WTC11 (cell line): ENCODE measurements at regions not wholly inside any gene's neighbourhood (a gene's known extent, or its start where the extent isn't known, plus 50 kb on each side); places are given as distances from the start of the nearest gene placed in this dataset.

Source experiments
- ATF1 ChIP-seq: sonication (generic); formaldehyde crosslinking; IDR thresholded peaks from 2 replicates; pipeline ENCODE4 v1.8.1; 2023; ENCODE audit warnings: mild to moderate bottlenecking, moderate library complexity, missing genetic modification reagents
- CREB1 ChIP-seq: sonication (generic); formaldehyde crosslinking; IDR thresholded peaks from 2 replicates; pipeline ENCODE4 v1.8.0; 2023; ENCODE audit warnings: mild to moderate bottlenecking, missing genetic modification reagents
- RELA ChIP-seq: sonication (generic); formaldehyde crosslinking; IDR thresholded peaks from 2 replicates; pipeline ENCODE4 v1.8.1; 2022; ENCODE audit warnings: missing genetic modification reagents, mild to moderate bottlenecking, borderline replicate concordance
- ZNF232 ChIP-seq: sonication (generic); formaldehyde crosslinking; IDR thresholded peaks from 2 replicates; pipeline ENCODE4 v1.8.0; 2022; ENCODE audit warnings: mild to moderate bottlenecking, missing genetic modification reagents
- TF ChIP-seq, protein P1 (sequence below): fragments of 200-600 bp; IDR thresholded peaks from 2 replicates; pipeline ENCODE4 v1.8.0; 2022; ENCODE audit warnings: antibody characterized with exemption

DNA sequence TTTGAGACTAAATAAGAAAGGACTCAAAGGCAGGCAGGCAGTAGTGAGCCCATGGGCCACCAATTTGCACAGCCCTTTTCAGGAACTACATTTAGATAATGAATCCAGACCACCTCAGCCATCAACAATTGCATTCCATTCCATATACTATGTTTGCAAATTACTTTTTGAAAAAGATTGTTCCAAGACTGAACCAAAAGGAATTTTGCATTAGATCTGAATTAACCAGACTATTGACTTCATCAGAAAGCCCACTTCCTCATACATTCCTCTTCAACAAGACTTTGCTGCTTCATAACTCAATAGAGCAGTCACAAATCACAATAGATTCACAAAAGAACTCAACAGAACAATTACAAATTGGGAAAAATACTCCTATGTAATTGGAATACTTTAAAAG is 229.1 kb downstream of the SIM1 start:
- TF ChIP-seq CREB1 (CRISPR knock-in tag) (no peak), ZNF232 (no peak), ATF1 (CRISPR knock-in tag) (no peak), RELA (CRISPR knock-in tag) (no peak)
- TF ChIP-seq, protein P1, sequence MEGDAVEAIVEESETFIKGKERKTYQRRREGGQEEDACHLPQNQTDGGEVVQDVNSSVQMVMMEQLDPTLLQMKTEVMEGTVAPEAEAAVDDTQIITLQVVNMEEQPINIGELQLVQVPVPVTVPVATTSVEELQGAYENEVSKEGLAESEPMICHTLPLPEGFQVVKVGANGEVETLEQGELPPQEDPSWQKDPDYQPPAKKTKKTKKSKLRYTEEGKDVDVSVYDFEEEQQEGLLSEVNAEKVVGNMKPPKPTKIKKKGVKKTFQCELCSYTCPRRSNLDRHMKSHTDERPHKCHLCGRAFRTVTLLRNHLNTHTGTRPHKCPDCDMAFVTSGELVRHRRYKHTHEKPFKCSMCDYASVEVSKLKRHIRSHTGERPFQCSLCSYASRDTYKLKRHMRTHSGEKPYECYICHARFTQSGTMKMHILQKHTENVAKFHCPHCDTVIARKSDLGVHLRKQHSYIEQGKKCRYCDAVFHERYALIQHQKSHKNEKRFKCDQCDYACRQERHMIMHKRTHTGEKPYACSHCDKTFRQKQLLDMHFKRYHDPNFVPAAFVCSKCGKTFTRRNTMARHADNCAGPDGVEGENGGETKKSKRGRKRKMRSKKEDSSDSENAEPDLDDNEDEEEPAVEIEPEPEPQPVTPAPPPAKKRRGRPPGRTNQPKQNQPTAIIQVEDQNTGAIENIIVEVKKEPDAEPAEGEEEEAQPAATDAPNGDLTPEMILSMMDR, result no peak
